GM19455 (cell line): ENCODE measurements at regions not wholly inside any gene's neighbourhood (a gene's known extent, or its start where the extent isn't known, plus 50 kb on each side); places are given as distances from the start of the nearest gene placed in this dataset.
"Not testable (repeated sequence)": the region's sequence is repeated elsewhere in the genome, so short reads cannot be mapped to it uniquely, and the experiment has no call there.

Source experiments
- ATAC-seq: cut with Tn5 transposase; IDR thresholded peaks from one replicate; pipeline ENCODE4 v1.9.1; 2021; ENCODE audit not compliant: unreplicated experiment

DNA sequence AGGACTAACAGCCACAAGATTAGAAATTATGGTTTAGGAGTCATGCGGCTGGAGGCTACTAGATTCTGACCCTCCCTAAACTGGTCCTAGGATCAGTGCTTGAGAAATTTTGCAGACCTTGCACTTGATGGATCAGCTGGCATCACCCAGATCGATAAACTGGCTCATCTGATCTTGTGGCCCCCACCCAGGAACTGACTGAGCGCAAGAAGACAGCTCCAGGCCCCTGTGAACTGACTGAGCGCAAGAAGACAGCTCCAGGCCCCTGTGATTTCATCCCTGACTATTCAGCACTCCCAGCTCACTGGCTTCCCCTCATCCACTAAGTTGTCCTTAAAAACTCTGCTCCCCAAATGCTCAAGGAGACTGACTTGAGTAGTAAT is 67.8 kb downstream of the MRPL36 start:
- not testable (repeated sequence) for ATAC-seq

GRCh38 chr5:1731091-1731639 is 68.5 kb downstream of the MRPL36 start:
- no peak for ATAC-seq

DNA sequence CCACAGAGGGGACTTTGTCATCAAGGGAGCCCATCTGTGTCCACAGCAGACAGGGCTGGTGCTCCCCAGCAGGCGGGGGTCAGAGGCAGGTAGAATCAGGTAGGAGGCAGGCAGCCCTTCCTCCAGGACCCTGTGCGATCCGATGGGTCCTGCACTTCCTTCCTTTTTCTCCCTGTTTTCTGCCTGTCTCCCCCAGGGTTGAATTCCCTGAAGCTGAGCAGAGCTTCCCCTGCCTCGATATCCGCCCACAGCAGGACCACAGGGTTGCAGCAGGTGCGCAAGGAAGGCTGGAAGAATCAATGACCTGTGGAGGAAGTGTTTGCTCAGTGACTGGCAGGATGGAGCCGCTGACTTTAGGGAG is 69.2 kb downstream of the MRPL36 start:
- no peak for ATAC-seq

GRCh38 chr5:1729641-1730486 is 69.8 kb downstream of the MRPL36 start:
- no peak for ATAC-seq

- no peak for ATAC-seq
Measured at GRCh38 chr5:1728846-1729245, 70.8 kb downstream of the MRPL36 start.

GRCh38 chr5:1727571-1727970 is 72.1 kb downstream of the MRPL36 start:
- ATAC-seq = no peak

- ATAC-seq = no peak
Measured at GRCh38 chr5:1726956-1727355, 72.7 kb downstream of the MRPL36 start.

DNA sequence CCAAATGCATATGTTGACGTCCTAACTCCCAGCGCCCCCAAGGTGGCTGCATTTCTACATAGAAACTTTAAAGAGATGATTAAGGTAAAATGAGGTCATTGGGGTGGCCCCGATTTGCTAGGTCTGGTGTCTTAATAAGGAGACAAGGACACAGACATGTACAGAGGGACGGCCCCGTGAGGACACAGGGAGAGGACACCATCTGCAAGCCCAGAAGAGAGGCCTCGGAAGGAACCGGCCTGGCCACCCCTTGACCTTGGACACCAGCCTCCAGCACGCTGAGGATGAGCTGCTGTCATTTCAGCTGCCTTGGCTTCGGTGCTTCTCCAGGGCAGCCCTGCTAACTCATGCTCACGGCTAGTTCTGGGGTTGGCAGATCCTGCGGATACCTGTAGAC is 73.2 kb downstream of the MRPL36 start:
- no peak for ATAC-seq

- ATAC-seq = no peak
Measured at GRCh38 chr5:1725641-1726468, 73.8 kb downstream of the MRPL36 start.

DNA sequence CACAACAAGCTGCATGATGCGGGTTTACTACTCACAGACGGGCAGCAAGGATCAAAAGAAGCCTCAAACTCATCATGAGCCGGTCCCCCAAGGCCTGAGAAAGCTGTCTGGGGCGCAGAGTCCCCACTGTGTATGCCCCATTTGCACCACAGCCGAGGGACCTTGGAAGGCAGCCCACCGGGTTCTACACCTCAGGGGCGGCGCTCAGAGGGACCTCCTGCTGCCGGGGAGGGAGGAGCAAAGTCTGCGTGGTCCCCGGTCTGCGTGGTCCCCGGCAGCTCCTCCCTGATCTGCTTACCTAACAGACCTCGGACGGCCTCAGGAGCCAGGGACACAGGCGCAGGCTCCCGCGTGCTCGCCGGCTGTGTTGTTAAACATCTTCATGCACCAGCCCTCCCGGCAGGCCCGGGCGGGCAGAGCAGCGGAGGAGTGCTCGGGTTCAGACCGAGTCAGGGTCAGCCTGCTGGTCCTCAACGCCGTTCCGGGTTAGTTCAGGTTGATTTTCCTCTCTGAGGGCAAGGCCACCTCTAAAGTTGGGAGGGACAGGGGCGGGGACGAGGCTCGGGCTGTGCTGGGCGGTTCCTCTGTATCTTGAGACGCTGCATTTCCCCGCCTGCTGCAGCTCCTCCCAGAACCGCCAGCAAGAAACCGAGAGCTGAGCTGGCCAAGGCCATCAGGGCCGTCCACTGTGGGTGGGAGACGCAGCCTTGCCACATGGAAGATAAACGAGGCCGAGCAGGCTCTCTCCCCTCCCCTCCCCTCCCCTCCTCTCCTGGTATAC is 74.6 kb downstream of the MRPL36 start:
- no peak for ATAC-seq

DNA sequence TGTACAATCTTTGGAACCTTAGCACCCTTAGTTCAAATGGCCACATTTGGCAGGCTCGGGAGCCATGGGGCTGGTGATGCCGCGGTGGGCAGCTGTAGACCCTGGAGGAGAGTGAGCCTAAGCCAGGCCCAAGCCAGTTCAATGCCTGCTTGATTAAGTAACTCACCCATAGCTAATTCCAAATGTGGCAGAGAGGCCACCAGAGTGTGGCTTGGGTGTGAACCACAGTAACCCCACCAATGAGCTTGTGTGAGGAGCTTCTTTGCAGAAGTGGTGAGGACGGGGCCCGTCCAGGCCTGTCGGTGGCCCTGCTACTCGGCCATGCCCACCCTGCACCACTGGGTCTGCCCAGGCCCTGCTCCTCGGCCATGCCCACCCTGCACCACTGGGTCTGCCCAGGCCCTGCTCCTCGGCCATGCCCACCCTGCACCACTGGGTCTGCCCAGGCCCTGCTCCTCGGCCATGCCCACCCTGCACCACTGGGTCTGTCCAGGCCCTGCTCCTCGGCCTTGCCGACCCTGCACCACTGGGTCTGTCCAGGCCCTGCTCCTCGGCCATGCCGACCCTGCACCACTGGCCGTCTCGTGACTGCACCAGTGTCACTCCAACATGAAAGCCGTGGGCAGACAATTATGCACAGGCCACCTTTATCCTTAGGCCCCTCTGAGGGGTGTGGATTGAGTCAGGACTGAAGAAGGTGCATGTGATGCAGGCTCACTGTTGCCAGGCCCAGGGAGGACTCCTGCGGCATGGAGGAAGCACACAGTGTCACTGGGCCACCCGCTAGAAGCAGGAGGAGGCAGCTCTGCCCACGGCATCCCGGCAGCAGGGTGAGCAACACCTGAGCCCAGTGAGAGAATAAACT is 75.4 kb downstream of the MRPL36 start:
- no peak for ATAC-seq

DNA sequence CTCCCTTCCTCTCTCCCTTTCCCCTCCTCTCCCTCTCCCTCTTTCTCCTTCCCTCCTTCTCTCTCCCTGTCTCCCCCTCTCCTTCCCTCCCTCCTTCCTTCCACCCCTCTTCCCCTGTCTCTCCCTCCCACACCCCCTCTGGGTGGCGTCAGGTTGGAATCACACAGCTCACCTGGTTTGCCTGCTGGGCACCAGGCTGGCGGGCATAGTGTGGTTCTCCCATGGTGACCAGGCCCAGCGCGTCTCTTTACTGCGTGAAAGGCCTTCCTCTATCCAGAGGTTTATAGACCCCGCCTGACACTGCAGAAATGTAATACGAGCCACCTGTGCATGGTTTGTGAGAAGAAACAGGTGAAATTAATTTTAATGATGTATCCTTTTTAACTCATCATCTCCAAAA is 76.2 kb downstream of the MRPL36 start:
- ATAC-seq = no peak

GRCh38 chr5:1722877-1723276 is 76.8 kb downstream of the MRPL36 start:
- ATAC-seq = no peak

DNA sequence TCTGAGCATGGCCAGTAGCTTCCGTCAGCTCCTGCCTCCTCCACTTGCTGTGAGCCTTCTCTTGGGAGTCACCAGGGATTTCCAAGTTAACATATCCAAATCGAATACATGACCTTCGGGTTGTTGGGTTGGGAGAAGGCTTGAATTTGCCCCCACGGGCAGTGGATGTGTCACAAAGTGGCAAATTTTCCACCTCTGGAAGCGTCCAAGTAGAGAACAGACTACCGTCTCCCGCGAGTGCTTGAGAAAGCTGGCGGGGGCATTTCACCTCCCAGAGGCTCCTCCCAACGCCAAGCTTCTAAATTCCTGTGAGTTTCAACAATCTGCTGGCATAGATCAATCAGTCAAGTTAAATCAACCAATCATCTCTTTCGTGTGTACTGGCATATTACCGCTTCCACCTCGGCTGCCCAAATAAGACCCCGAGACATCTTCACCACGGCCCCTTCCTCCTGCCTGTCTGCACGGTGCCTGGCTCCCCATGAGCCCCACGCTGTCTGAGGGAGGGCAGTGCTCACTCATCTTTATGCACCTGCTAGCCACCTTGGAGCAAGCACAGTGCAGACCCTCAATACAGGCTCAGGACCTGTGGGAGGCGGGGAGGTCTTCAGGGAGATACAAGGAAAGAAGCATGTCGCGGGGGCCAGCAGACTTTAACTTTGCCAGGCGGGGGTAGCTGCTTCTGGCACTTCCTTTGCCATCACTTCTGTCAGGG is 79.1 kb downstream of the MRPL36 start:
- no peak for ATAC-seq

- ATAC-seq = no peak
Measured at GRCh38 chr5:1719860-1720259, 79.8 kb downstream of the MRPL36 start.

DNA sequence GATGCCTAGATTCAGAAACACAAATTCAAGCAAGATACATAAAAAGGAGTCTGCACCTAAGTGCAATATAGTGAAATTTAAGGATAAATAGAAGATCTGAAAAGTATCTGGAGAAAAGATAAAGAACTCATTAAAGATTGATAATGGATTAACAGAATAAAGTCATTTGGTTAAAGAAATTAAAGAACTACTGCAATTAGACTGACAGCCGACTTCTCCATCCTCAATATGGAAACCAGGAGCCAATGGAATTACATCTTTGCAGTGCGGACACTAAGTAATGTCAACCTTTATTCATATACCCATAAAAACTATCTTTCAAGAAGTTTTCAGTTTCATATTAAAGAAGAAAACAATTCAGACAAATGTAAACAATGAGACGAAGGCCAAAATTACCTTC is 81.0 kb downstream of the MRPL36 start:
- no peak for ATAC-seq

- ATAC-seq = not testable (repeated sequence)
Measured at GRCh38 chr5:1710091-1710490, 89.5 kb downstream of the MRPL36 start.

DNA sequence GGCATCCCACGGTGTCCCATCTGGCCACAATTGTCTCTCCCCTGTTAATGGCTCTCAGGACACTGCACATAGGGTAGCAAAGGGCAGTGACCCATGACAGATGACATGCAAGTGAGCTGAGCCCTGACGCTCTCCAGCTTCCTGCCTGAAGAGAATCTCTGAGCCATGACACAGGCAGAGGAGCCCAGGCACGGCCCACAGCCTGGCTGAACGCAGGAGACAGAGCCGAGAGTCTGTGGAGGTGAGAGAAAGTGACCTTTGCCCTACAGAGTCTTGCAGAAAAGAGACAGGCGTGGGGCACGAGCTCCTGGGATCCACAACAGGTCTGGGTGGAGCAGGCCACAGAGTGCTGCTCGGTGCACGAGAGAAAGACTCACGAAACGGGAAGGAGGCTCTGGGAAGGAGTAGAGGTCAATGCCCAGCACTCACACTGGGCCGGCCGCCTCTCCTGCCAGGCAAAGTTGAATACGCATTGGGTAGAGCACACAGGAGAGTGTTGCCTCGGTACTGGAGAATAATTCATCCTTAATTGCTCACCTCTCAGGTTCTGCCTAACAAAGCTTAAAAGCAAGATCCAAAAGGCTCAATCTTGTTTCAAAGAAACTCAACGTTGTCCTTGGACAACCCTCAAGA is 90.3 kb downstream of the MRPL36 start:
- no peak for ATAC-seq

DNA sequence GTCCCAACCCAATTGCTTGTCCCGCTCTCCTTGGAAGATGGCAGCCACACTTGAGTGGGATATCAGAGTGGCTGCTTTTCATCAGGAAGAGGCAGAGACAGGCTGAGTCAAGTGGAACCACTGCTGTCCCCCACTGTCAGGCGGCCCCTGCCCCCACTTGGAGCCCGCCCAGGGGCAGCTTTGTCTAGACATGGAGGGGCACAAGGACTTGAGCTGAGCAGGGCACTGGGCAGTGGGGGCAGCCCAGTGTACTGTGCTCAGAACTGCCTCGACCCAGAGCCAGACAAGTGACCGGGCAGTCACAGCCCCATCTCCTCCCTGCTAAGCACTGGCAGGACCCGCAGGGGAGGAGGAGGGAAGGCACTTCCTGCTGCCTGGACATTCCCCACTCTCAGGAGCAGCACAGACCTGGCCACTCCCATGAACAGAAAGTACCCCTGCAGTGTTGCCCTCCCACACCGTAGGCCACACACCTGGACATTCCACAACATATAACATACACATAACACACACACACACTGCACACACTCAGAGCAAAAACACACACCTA is 91.0 kb downstream of the MRPL36 start:
- ATAC-seq = no peak
